ENCODE measurements at regions not wholly inside any gene's neighbourhood (a gene's known extent, or its start where the extent isn't known, plus 50 kb on each side); places are given as distances from the start of the nearest gene placed in this dataset.
A peak's percentile ranks its signal among the peaks of the same experiment; 100 is the strongest.

DNA sequence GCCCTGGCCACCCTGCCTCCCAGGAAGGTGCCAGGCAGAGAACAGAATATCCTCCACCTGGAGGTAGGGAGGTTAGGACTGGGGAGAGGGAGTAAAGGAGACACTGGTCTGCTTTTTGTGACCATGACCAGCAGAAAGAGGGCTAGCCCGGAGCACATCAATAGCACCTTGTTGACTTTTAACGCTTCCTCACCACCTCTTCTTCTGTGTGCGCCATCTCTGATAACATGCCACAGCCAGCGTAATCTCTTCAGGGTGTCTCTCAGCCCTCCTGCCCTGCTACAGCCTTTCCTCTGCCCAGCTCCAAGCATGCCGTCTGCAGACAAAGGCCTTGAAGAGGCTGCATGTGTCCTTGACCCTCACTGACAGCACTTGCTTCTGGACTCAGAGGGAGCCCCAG lies 50.9 kb upstream of the GJA5 start:
- no peak for DNase-seq (ENCODE audit: low read depth)

DNA sequence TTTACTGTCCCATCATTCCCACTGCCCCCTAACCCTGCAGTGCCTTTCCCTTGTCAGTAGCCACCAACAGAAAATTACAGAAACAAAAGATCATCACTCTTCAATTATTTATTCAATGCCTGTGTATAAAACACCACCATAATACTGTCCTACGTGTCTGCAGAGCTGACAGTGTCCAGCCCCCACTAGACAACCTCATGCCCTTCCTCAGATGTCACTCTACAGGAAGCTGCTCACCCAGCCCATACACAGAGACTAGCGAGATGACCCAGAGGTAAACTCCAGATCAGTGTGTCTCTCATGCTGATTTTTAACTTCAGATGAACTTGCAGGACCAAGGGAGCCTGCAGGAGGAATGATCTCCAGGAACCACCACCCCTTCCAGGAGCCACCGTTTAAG lies 51.3 kb upstream of the GJA5 start:
- no peak for DNase-seq (ENCODE audit: low read depth)

DNA sequence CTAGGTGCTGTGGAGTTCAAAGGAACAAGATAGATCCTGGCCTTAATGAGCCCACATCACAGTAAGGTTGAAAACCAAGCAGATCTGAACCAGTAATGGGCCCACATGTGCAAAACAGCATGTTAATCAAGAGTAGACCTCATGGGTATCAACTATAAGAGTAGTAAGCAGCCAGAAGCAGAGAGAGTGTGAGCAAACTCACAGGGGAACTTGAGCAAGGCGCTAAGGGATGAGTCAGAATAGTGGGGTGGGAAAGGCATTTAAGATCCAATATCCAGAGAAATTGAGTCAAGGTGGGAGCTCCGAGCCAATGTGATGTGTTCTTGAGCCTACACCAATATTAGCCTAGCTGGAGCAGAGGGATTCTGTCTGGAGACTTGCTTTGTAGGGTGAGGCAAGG lies 52.4 kb upstream of the GJA5 start:
- DNase-seq (ENCODE audit: low read depth) = no peak

DNA sequence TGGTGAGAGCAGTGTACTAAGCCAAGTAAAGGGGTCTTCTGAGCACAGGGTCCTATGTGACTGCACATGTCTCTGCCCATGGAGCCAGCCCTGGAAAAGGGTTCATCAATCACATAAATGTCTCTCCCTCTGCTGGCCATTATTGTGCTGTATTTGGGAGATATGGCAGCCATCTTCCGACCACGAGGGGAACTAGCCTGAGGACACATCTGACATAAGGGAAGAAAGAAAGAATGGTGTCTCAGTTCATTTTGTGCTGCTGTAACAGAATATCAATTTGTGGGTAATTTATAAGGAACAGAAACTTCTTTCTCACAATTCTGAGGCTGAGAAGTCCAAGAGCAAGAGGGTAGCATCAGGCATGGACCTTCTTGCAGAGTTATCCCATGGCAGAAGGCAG lies 55.1 kb upstream of the GJA5 start:
- DNase-seq (ENCODE audit: low read depth) = peak; percentile 14

DNA sequence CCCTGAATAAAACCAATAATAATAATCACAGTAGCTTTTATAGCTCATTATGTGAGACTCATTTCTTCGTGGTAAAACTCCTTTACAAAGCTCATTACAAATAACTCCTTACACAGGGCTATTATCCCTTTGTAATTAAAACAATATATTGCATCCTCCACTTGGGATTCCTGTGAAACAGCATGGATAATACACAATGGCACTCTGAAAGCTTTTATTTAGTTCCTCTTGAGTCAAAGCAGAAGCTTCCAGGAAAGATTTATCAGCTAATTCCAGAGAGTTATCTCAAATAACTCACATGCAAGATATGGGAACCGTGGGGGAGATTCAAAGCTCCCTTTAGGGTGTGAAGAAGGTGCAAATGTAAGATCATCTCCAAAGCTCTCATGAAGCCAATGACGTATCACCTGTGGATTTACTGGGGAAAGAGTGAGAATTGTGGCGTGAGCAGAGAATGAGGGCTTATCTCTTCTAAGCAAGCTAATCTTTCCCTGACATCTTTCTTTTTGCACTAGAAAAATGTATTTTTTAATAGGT lies 60.4 kb upstream of the GJA5 start:
- DNase-seq (ENCODE audit: low read depth) = no peak

DNA sequence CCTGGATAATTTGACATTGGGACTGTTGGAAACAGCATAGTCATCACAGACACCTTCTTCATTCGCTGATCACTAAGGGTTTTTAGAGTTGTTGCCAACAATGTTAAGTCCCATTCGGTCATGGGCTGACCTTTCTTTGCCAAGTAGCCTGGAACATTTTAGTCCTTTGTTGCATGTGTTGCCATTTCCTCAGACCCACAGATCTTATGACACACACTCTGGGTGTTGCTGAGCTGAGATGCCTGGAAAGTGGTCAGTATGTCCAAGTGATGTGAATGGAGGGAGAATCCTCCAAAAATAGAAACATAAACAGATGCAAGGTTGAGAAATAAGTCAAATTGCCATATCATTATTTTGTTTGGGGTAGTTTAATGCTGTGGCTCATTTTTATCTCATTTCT lies 61.5 kb upstream of the GJA5 start:
- peak; percentile 18 for DNase-seq (ENCODE audit: low read depth)

DNA sequence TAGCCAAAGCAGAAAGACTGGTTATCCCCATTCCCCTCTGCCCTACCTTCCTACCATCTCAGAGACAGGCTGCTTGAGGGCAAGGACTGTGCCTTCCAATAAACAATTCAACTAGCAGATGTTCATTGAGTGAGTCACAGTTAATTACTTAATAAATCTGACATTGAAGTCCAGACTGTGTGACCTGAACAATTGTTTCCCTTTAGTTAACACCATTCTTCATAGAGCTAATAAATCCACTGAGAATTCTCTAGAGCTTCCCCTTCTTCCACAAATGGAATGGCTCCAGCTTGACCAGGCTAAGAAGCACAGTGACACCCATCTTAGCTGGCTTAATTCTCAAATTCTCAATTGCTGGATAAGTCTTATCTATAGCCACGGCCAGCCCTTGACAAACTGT lies 61.9 kb upstream of the GJA5 start:
- DNase-seq (ENCODE audit: low read depth) = no peak

DNA sequence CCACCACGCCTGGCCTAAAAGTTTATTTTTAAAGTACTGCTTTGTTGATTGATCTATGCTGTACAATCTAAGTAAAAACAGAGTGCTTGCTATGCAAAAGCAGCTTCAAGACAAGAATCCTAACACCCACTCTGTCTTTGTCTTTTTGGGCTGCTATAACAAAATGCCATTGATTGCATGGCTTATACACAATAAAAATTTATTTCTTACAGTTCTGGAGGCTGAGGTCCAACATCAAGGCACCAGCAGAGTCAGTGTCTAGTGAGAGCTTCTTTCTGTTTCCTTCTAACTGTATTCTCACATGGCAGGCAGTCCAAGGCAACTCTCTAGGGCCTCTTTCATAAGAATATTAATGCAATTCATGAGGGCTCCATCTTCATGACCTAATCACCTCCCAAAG lies 63.6 kb upstream of the GJA5 start:
- no peak for DNase-seq (ENCODE audit: low read depth)

DNA sequence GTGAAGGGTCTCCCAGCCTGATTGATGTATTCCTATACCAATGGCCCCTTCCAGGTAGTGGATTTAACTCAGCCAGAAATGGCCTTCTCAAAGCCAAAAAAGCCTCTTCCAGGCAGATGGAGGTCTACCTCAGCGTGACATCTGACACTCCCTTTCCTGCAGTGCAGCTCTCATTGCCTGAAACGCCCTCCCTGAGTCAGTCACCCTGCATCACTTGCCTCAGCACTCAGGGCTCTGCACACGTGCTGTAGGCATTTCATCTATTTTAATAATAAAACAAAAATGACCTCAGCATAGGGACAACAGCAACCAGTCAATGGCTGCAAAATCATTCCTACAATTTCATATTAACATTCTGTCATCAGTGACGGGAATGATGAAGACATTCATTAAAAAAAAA lies 64.4 kb upstream of the GJA5 start:
- DNase-seq (ENCODE audit: low read depth) = no peak

DNA sequence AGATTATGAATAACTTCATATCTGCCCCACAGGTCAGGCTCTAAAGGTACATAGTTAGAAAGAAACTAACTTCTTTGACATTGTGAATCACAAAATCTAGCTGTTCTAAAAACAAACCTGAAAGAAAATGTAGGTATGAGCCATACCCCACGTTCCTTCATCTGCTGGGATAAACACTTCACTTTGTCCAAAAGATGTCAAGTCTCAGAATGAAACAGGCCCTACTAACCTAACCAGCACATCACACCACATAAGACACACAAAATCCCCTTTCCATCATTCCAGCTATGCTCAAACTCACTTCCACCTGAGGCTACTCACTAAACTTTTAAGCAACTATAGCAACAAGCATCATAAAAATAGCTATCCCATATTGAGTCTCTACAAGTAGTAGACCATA lies 65.2 kb upstream of the GJA5 start:
- DNase-seq (ENCODE audit: low read depth) = no peak

DNA sequence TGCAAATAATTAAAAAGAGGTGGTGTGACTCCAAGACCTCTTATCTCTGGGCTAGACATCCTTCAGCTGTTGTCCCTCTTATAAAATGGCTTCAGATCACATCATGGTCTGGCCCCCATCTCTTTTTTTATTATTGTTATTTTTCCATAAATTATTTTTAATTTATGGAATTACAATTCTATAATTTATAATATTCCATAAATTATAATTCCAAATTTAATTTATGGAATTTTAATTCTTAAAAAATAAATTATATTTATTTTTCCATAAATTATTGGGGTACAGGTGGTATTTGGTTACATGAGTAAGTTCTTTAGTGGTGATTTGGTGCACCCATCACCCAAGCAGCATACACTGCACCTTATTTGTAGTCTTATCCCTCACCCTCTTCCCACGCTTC lies 65.9 kb upstream of the GJA5 start:
- no peak for DNase-seq (ENCODE audit: low read depth)

DNA sequence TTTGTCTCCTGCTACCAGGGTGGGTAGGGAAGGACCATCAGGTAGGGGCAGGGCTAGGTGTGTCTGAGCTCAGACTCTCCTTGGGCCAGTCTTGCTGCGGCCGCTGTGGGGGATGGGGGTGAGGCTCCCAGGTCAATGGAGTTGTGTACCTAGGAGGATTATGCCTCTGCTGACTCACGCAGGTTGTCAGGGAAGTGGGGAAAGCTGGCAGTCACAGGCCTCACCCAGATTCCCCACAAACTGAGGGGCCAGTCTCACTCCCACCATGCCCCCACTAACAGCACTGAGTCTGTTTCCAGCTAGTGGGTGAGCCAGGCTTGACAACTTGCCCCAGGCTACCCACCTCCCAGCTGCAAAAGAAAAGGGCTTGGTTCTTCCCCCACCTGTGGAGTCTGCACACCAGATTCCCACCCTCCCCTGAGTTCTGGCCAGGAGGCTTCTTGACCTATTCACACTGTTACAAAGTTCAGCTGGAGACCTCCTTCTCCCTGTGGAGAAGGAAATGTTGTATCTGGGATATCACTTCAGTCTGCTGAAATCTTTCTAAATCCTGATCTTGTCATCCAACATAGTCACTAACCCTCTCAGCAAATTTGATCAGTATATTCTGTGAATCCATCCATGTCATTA lies 69.2 kb upstream of the GJA8 start:
- DNase-seq (ENCODE audit: low read depth) = no peak

DNA sequence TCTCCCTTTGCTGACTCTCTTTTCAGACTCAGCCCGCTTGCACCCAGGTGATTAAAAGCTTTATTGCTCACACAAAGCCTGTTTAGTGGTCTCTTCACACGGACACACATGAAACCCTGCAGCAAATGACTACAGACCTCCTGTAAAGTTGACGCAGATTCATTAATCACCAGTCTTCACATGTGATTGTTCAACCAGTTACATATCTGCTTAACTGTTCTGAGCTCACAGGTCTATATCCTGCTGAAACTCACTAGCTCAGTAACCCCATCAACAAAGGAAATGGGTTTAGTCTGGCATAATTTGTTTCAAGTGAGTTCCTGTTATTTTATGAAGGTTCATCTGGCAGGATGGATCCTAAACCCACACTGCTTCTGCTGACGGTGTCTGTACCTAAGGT lies 68.4 kb upstream of the GJA8 start:
- no peak for DNase-seq (ENCODE audit: low read depth)

DNA sequence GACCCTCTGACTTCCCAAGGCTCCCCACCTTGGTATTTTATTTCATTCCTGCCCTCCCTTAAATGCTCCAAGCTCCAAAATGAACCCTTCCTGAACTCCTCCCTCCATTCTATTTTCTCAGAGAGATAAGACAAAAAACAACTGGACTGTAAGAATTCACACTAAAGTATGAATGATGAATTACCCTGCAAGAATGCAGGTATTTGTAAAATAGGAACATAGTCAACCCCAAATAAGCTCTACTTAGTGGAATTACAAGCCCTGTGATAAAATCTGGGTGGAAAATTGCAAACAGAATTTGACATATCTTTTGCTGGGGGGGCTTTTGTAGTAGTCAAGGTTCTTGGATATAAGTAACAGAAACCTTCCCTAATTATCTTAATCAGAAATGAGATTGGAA lies 67.8 kb upstream of the GJA8 start:
- DNase-seq (ENCODE audit: low read depth) = no peak

DNA sequence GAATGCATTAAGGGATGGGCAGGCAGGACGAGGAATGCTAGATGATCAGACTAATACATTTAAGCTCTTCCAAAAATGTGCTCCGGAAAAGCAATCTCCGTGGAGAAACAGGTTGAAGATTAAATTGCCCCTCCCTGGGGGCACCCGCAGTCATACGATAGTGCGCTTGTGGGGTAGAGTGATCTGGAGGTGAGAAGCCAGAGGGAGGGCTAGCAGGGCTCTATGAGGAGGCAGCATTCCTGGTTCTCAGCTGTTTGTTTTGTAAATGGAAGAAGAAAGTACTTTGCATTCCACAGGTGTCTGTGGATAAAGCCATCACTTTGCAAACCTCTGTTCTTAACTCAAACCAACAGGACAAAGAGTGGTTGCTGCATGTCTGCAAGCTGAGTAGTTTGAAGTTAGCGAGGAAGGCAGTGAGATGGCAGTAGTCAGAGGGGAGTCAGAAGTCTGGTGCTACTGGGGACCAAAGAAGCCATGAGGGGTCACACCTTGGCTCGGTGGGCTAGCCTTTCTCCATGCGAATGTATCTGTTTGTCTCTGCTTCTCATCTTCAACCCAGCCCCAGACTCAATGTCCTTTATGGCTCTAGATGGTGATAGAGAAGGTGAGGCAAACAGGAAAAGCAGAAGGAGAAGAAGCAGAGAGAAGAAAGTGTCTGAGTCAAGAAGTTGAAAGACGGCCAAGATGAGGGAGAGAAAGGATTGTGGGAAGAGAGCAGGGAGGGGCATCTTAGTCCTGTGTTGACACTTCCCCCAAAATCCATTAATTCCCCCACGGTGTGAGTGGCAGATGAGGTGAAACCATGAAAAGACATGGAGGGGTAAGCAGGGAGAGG lies 65.2 kb upstream of the GJA8 start:
- no peak for DNase-seq (ENCODE audit: low read depth)

DNA sequence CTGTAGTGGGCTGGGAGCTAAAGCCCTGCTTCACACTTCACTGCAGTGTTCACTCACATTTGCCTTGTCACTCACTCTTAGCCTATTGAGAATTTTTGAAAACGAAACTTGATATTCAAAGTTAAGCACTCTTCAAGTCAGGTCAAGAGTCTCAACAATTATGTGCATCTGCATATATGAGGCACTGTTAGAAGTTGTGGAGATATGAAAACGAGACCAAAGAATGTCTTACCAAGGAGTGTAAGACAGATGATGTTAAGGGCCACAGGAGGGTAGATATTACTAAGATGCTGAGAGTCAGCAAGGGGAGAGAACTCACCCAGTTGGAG lies 64.7 kb upstream of the GJA8 start:
- DNase-seq (ENCODE audit: low read depth) = no peak

DNA sequence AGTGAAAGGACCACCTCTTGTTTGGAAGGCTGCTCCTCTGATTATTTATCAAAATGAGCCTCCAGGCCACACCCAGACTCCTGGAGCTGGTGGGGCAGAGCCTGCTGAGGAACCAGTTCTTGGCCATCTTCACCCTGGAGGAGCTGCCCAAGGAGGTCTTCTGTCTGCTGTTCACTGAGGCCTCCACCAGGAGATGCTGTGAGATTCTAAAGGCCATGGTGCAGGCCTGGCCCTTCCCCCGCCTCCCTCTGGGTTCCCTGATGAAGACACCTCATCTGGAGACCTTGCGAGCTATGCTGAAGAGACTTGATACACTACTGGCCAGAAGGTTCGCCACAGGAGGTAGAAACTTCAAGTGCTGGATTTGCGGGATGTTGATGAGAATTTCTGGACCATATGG lies 61.7 kb upstream of the GJA8 start:
- DNase-seq (ENCODE audit: low read depth) = no peak

DNA sequence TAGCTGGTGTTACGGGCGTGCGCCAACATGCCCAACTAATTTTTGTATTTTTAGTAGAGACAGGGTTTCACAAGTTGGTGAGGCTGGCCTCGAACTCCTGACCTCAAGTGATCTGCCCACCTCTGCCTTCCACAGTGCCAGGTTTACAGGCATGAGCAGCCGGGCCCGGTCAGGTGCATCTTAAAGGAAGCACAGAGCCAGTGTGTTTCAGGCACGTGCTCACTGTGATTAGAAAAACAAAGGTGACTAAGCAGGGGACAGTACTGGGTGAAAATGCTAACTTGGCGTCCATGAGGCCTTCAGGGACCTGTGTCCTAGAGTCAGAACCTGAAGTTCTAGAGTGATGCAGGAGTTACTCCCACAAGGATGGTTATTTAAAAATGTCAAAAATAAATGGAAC lies 60.0 kb upstream of the GJA8 start:
- no peak for DNase-seq (ENCODE audit: low read depth)

DNA sequence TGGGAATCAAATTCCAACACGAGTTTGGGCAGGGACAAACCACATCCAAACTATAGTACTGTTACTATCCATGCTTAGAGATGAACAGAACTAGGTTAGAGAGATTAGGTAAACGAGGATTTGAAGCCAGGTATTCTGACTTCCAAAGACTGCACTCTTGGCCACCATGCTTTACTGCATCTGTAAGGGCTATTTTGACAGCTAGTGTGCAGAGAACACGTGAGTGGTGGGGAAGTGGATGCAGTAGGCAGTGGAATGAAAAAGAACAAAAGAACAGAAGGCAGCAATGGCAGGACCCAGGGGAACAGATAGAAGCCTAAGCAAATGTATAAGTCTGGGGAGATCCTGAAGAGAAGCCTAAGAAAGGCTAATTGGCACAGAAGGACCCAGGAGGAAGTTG lies 59.1 kb upstream of the GJA8 start:
- DNase-seq (ENCODE audit: low read depth) = no peak

DNA sequence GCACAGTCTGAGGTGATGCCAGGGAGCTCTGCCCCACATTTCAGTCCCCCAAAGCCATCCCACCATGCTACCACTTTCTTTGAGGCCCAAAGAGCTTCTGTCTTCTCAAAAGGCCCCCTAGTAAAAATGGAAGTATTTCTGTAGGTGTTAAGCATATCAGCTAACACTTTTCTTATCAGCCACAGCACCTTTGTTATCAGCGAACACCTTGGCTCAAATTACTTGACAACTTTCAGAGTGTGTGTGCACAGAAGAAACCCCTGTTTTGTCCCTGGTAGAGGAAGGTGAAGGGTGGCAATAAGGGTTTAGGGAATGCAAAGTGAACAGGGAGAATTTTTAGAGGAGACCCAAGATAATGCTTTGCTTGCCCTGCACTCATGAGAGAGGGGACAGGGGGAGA lies 54.8 kb upstream of the GJA8 start:
- no peak for DNase-seq (ENCODE audit: low read depth)

DNA sequence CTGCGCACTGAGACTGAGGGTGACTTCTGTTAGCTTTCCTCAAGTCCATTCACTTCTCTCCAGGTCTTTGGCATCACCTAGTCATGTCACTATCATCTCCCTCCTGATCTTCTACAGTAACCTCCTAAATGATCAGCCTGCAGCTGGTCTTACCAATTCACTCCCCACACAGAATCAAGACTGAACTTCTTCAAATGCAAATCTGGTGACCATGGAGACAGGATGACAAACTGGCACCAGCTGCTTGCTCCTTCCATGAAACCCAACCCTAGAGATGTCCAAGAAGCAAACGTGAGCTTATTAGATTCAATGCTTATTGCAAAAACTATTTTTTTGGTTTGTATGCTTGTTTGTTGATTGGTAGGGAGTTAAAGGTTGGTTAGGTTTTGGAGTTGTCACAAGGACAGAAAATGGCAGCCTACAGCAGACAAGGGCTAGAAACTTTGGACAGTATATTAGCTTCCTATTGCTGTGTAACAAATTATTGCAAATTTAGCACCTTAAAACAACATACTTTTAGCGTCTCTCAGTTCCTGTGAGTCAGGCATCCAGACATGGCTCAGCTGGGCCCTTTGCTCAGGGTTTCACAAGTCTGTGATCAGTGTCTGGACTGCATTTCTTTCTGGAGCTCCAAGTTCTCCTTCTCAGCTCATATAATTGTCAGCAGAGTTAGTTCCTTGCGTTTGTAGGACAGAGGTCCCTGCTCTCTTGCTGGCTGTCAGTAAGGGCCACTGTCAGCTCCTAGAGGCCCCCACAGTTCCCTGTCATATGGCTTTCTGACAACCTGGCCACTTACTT lies 53.3 kb upstream of the GJA8 start:
- DNase-seq (ENCODE audit: low read depth) = peak; percentile 32

DNA sequence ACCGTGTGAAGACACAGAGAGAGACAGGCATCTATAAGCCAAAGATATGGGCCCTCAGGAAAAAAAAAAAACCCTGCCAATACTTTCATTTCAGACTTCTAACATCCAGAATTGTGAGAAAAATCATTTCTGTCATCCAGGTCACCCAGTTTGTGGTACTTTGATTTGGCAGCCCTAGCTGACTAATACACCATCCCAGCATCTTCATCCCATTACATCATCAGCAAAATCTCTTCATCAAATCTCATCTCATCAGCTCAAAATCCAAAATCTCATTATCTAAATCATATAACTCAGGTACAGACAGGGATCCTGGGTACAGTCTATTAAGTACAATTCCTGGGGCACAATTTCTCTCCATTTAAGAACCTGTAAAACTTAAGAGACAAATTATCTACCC lies 51.9 kb upstream of the GJA8 start:
- DNase-seq (ENCODE audit: low read depth) = no peak

All from myocyte (in vitro differentiated cells).